Endothelial cell of umbilical vein (primary cell): ENCODE measurements at regions not wholly inside any gene's neighbourhood (a gene's known extent, or its start where the extent isn't known, plus 50 kb on each side); places are given as distances from the start of the nearest gene placed in this dataset.

Source experiments
- BruUV-seq: library from RNA; stranded (reverse); fragments of 400-500 nt; replicated peaks from 2 replicates; lab custom pipeline; 2021; lab: Mats Ljungman, UMichigan
- CTCF ChIA-PET: fragments of 300-600, 350-600 bp; sonication (Branson Sonifier 250); formaldehyde crosslinking; loops from one replicate; lab custom pipeline; 2021; ENCODE audit warnings: antibody characterized with exemption, inconsistent platforms; lab: Charles Lee
- POLR2A ChIA-PET: fragments of 300-600, 350-600 bp; sonication (Branson Sonifier 250); formaldehyde crosslinking; loops from one replicate; lab custom pipeline; 2021; ENCODE audit warnings: antibody characterized with exemption, inconsistent platforms; lab: Charles Lee
- DNase-seq: peaks from one replicate; pipeline ENCODE4 v3.0.0-alpha.2; 2011; ENCODE audit warnings: low read depth, low spot score
- FAIRE-seq: peaks from 2 replicates; lab custom pipeline; 2011; peaks lifted over from hg19 to GRCh38; lab: Jason Lieb, UNC
- H2AFZ ChIP-seq: 2 replicates; pipeline ENCODE4 v1.6.0; 2012; ENCODE audit warnings: low read depth, low read length, control low read depth, inconsistent platforms
- H3K27ac ChIP-seq: 2 replicates; pipeline ENCODE4 v1.5.1; 2011; ENCODE audit warnings: low read depth, mild to moderate bottlenecking, control low read depth, low read length, moderate library complexity; ENCODE audit not compliant: insufficient read depth
- H3K27me3 ChIP-seq, 2 experiments: 2 replicates each; pipeline versions ENCODE4 v1.6.0 to v1.6.1; 2011; ENCODE audit warnings: low read length in 2 of 2, mixed read lengths in 1 of 2; ENCODE audit not compliant: control insufficient read depth in 2 of 2, insufficient read depth in 2 of 2
- H3K36me3 ChIP-seq, 2 experiments: 2 replicates in 1 of 2; 3 replicates in 1 of 2; pipeline ENCODE4 v1.5.1; 2011; ENCODE audit warnings: low read length in 2 of 2, mild to moderate bottlenecking in 1 of 2, moderate library complexity in 1 of 2; ENCODE audit not compliant: control insufficient read depth in 2 of 2, insufficient read depth in 2 of 2; ENCODE audit errors: extremely low read depth in 1 of 2
- H3K4me1 ChIP-seq: 3 replicates; pipeline ENCODE4 v1.5.1; 2011; ENCODE audit warnings: mild to moderate bottlenecking, low read length; ENCODE audit not compliant: control insufficient read depth, insufficient read depth; ENCODE audit errors: extremely low read depth
- H3K4me2 ChIP-seq: 2 replicates; pipeline ENCODE4 v1.6.1; 2011; ENCODE audit warnings: low read length, control low read depth, mixed read lengths; ENCODE audit not compliant: insufficient read depth
- H3K4me3 ChIP-seq, 3 experiments: fragments of 200-600 bp in 1 of 3; sonication (generic), shearing (Covaris generic) in 1 of 3; replicated peaks in 1 of 3; 2 replicates each; pipeline ENCODE4 v1.5.1; 2011 to 2016; ENCODE audit warnings: control low read depth in 3 of 3, low read length in 3 of 3, mild to moderate bottlenecking in 2 of 3, inconsistent platforms in 1 of 3, low read depth in 1 of 3, moderate library complexity in 1 of 3; ENCODE audit not compliant: insufficient read depth in 1 of 3
- H3K79me2 ChIP-seq: 2 replicates; pipeline ENCODE4 v1.6.0; 2012; ENCODE audit warnings: low read length, inconsistent platforms; ENCODE audit not compliant: control insufficient read depth, insufficient read depth
- H3K9ac ChIP-seq: replicated peaks from 2 replicates; pipeline ENCODE3; 2011; ENCODE audit warnings: low read length, control low read depth; ENCODE audit not compliant: insufficient read depth; ENCODE audit errors: extremely low read depth
- H3K9me1 ChIP-seq: replicated peaks from 3 replicates; pipeline ENCODE4 v1.6.0; 2011; ENCODE audit warnings: mild to moderate bottlenecking, low read length; ENCODE audit not compliant: control insufficient read depth, insufficient read depth; ENCODE audit errors: extremely low read depth
- H3K9me3 ChIP-seq: replicated peaks from 2 replicates; pipeline ENCODE4 v1.5.1; 2012; ENCODE audit warnings: low read length, inconsistent platforms; ENCODE audit not compliant: control insufficient read depth, insufficient read depth
- H4K20me1 ChIP-seq: replicated peaks from 2 replicates; pipeline ENCODE3; 2011; ENCODE audit warnings: mild to moderate bottlenecking, low read length; ENCODE audit not compliant: control insufficient read depth, insufficient read depth; ENCODE audit errors: extremely low read depth
- EZH2 ChIP-seq: IDR thresholded peaks from 2 replicates; pipeline ENCODE4 v1.6.1; 2012; ENCODE audit warnings: borderline replicate concordance, low read depth, mild to moderate bottlenecking, moderate library complexity, low read length, inconsistent platforms; ENCODE audit not compliant: severe bottlenecking
- FOS ChIP-seq: IDR thresholded peaks from 2 replicates; pipeline ENCODE4 v1.6.1; 2011; ENCODE audit warnings: mild to moderate bottlenecking, low read length, moderate library complexity, borderline replicate concordance; ENCODE audit not compliant: insufficient read depth
- GATA2 ChIP-seq: IDR thresholded peaks from 2 replicates; pipeline ENCODE4 v1.7.0; 2011; ENCODE audit warnings: low read depth, mild to moderate bottlenecking, moderate library complexity, mixed read lengths, low read length; ENCODE audit not compliant: insufficient read length, insufficient read depth
- JUN ChIP-seq: IDR thresholded peaks from 2 replicates; pipeline ENCODE4 v1.6.1; 2011; ENCODE audit warnings: borderline replicate concordance, low read depth; ENCODE audit not compliant: insufficient read length, insufficient read depth
- MYC ChIP-seq: IDR thresholded peaks from one replicate; pipeline ENCODE4 v1.6.1; 2011; ENCODE audit warnings: mild to moderate bottlenecking, low read depth, low read length
- POLR2A ChIP-seq: IDR thresholded peaks from 2 replicates; pipeline ENCODE4 v1.6.1; 2012; ENCODE audit warnings: low read depth, mild to moderate bottlenecking, control low read depth, low read length
- POLR2AphosphoS5 ChIP-seq: IDR thresholded peaks from 2 replicates; pipeline ENCODE4 v1.6.1; 2012; ENCODE audit warnings: low read depth, mild to moderate bottlenecking, control low read depth, low read length, moderate library complexity; ENCODE audit not compliant: insufficient read depth
- dilution Hi-C: fragments of 300-500 bp; cut with MboI; formaldehyde crosslinking; loops from one replicate; pipeline ENCODE4 v1.15.0; 2019; ENCODE audit warnings: low sequenced_read_pairs; ENCODE audit not compliant: extremely low pct_ligation_motif_present
- intact Hi-C: fragments of 100-400 bp; cut with micrococcal nuclease; formaldehyde crosslinking; loops from one replicate; pipeline ENCODE4 v1.10.0; 2022
- TF ChIP-seq, protein P1 (sequence below): IDR thresholded peaks from 2 replicates; pipeline ENCODE4 v1.6.1; 2011; ENCODE audit not compliant: insufficient read depth, insufficient read length
- TF ChIP-seq, protein P2 (sequence below), 2 donors: IDR thresholded peaks; 1 replicate in 1 of 2; 2 replicates in 1 of 2; pipeline ENCODE4 v1.5.1; 2011; ENCODE audit warnings: low read length in 2 of 2, mild to moderate bottlenecking in 2 of 2, moderate library complexity in 2 of 2, control low read depth in 1 of 2, inconsistent platforms in 1 of 2, low read depth in 1 of 2; ENCODE audit not compliant: insufficient read depth in 1 of 2; ENCODE audit errors: extremely low read depth in 1 of 2

DNA sequence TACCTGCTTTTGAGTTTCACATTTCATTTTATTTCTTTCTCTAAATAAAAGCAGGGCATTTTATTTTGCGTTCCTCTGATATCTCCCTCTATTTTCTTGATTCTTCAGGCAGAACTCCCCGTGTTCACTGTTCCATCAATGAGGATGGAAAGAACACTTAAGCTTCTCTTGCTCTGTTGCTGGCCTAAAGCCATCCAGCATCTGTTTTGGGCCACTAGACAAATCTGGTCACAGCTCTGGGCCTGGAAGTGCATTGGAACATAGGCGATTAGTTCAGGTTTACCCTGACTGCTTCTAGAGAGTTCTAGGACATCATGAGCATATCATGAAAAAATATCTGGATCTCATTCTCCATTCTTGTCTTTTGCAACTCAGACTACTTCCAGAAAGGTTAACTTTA is 611.2 kb downstream of the UTRN start:
- DNase-seq = no peak
- H3K4me2 ChIP-seq = no peak overlapping the region
- no peaks in the 10 kb centered on the region for H3K27me3 ChIP-seq
- H3K4me1 ChIP-seq = peaks cover 17% of the 10 kb centered on the region
- H3K4me3 ChIP-seq = no peak overlapping the region
- no peaks in the 10 kb centered on the region for H3K9me3 ChIP-seq
- no peaks in the 10 kb centered on the region for H4K20me1 ChIP-seq
- H3K9ac ChIP-seq = no peak overlapping the region
- H3K79me2 ChIP-seq = no peaks in the 10 kb centered on the region
- no peak overlapping the region for H3K27ac ChIP-seq
- intact Hi-C loops = no loop called here
- no peak overlapping the region for H2AFZ ChIP-seq
- ChIA-PET POLR2A (no interaction called here), CTCF (no interaction called here)
- BruUV-seq = no TSS peak
- no peak for FAIRE-seq
- H3K36me3 ChIP-seq = no peaks in the 10 kb centered on the region
- H3K9me1 ChIP-seq = no peaks in the 10 kb centered on the region
- dilution Hi-C loops = no loop called here
- TF ChIP-seq FOS = no peak
- TF ChIP-seq JUN = no peak
- no peak for TF ChIP-seq POLR2AphosphoS5
- TF ChIP-seq MYC = no peak
- no peak for TF ChIP-seq POLR2A
- TF ChIP-seq, protein P1, sequence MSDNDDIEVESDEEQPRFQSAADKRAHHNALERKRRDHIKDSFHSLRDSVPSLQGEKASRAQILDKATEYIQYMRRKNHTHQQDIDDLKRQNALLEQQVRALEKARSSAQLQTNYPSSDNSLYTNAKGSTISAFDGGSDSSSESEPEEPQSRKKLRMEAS = no peak
- TF ChIP-seq, protein P2, sequence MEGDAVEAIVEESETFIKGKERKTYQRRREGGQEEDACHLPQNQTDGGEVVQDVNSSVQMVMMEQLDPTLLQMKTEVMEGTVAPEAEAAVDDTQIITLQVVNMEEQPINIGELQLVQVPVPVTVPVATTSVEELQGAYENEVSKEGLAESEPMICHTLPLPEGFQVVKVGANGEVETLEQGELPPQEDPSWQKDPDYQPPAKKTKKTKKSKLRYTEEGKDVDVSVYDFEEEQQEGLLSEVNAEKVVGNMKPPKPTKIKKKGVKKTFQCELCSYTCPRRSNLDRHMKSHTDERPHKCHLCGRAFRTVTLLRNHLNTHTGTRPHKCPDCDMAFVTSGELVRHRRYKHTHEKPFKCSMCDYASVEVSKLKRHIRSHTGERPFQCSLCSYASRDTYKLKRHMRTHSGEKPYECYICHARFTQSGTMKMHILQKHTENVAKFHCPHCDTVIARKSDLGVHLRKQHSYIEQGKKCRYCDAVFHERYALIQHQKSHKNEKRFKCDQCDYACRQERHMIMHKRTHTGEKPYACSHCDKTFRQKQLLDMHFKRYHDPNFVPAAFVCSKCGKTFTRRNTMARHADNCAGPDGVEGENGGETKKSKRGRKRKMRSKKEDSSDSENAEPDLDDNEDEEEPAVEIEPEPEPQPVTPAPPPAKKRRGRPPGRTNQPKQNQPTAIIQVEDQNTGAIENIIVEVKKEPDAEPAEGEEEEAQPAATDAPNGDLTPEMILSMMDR (IDR thresholded peaks at IDR 0.05; ENCODE audit: extremely low read depth in 1 of 2, insufficient read depth in 1 of 2, low read depth in 1 of 2, low read length in 2 of 2) = no peak
- no peak for TF ChIP-seq EZH2
- TF ChIP-seq GATA2 = no peak
